ENCODE measurements at regions not wholly inside any gene's neighbourhood (a gene's known extent, or its start where the extent isn't known, plus 50 kb on each side); places are given as distances from the start of the nearest gene placed in this dataset.

GRCh38 chr2:16217291-16217690 lies 276.9 kb downstream of the MYCN start:
- Histone ChIP-seq H3K27ac (no peak overlapping the region), H3K27me3 (no peaks in the 10 kb centered on the region), H3K36me3 (no peaks in the 10 kb centered on the region), H3K4me3 (no peak overlapping the region), H3K4me1 (no peaks in the 10 kb centered on the region), H3K9me3 (no peaks in the 10 kb centered on the region)
- no peak for TF ChIP-seq POLR2AphosphoS5 (IDR thresholded peaks at IDR 0.05; ENCODE audit: insufficient read depth in 1 of 2, low read depth in 1 of 2)
- no peak for TF ChIP-seq POLR2A (IDR thresholded peaks at IDR 0.05)
- no peak for TF ChIP-seq CTCF (IDR thresholded peaks at IDR 0.05)
- DNase-seq (ENCODE audit: extremely low spot score in 2 of 2), result no peak
- intact Hi-C loops (cut with DNase I), result no loop called here

DNA sequence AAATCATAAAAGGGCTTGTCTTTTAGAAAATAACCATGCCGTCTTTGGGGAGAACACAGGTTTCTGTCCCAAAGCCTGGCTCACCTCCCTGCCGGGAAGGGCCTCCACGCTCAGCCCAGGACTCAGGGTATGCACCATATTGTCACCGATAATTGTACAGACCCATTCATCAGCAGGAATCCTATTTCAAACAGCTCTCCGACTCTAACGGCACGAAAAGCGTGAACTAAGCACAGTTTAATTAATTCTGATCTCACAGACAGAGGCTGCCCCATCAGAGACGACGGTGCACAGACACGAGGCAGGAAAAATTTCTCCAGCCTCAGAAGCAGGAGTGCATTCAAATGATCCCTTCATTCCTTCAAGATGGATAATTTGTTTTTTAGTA lies 276.2 kb downstream of the MYCN start:
- H3K27me3 ChIP-seq, result no peaks in the 10 kb centered on the region
- no peaks in the 10 kb centered on the region for H3K4me1 ChIP-seq
- no peak overlapping the region for H3K4me3 ChIP-seq
- H3K9me3 ChIP-seq, result no peaks in the 10 kb centered on the region
- no peak overlapping the region for H3K27ac ChIP-seq
- intact Hi-C loops (cut with DNase I), result no loop called here
- no peaks in the 10 kb centered on the region for H3K36me3 ChIP-seq
- TF ChIP-seq POLR2A (IDR thresholded peaks at IDR 0.05) (no peak), CTCF (IDR thresholded peaks at IDR 0.05) (no peak), POLR2AphosphoS5 (IDR thresholded peaks at IDR 0.05; ENCODE audit: insufficient read depth in 1 of 2, low read depth in 1 of 2) (no peak)
- no peak for DNase-seq (ENCODE audit: extremely low spot score in 2 of 2)

DNA sequence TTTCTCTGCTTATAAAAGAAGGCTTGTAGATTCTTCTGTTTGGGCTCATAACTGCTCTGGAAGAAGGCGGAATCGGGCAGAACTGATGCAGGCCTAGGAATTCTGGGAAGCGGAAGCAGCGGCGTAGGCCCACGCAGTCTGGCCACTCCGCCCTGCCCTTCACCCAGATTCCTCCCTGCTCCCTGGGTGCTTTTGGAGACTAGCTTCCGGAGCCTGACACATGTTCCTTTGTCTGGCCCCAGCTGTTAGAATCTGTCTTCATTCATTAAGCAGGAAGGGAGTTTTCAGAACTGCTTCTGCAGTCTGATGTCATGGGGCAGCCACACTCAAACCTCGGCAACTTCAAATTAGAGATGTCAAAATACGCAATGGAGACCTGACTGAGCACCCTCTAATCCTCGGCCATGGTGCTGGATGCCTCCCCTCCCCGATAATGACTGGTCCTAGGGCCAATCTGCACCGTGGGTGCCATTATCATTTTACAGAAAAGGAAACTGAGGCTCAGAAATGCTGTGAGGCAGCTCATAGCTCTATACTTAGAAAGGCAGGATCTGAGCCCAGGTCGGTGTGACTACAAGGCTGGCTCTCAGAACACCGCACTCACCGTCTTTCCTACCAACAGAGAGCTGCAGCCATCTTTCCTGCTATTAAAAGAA lies 275.7 kb downstream of the MYCN start:
- H3K9me3 ChIP-seq, result no peaks in the 10 kb centered on the region
- no peak overlapping the region for H3K27ac ChIP-seq
- no peaks in the 10 kb centered on the region for H3K27me3 ChIP-seq
- H3K36me3 ChIP-seq, result no peaks in the 10 kb centered on the region
- intact Hi-C loops (cut with DNase I), result no loop called here
- H3K4me3 ChIP-seq, result no peak overlapping the region
- no peak for DNase-seq (ENCODE audit: extremely low spot score in 2 of 2)
- no peaks in the 10 kb centered on the region for H3K4me1 ChIP-seq
- TF ChIP-seq POLR2AphosphoS5 (IDR thresholded peaks at IDR 0.05; ENCODE audit: insufficient read depth in 1 of 2, low read depth in 1 of 2) (no peak), CTCF (IDR thresholded peaks at IDR 0.05) (no peak), POLR2A (IDR thresholded peaks at IDR 0.05) (no peak)

- Histone ChIP-seq H3K27me3 (no peaks in the 10 kb centered on the region), H3K4me1 (no peaks in the 10 kb centered on the region), H3K27ac (no peak overlapping the region), H3K9me3 (no peaks in the 10 kb centered on the region), H3K36me3 (no peaks in the 10 kb centered on the region), H3K4me3 (no peak overlapping the region)
- no peak for DNase-seq (ENCODE audit: extremely low spot score in 2 of 2)
- intact Hi-C loops (cut with DNase I), result no loop called here
- TF ChIP-seq CTCF (IDR thresholded peaks at IDR 0.05) (no peak), POLR2AphosphoS5 (IDR thresholded peaks at IDR 0.05; ENCODE audit: insufficient read depth in 1 of 2, low read depth in 1 of 2) (no peak), POLR2A (IDR thresholded peaks at IDR 0.05) (no peak)
Measured at GRCh38 chr2:16214861-16215260, 274.5 kb downstream of the MYCN start.

DNA sequence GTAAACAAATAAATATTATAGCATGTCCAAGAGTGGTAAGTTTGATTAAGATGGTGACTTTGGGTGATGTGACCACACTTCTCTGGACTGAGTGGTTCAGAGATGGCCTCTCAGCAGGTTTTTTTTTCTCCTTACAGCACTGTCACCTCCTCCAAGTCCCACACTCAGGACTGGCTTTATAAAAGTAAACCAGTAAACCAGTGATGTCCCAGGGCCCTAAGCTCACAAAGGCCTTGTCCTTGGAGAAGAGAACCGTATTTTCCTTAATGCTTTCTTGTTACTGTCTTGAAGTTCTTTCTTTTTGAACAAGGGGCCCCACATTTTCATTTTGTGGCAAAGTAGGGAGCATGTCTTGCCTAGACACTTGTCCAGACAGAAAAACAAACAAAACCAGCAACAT lies 274.0 kb downstream of the MYCN start:
- intact Hi-C loops (cut with DNase I), result no loop called here
- no peak for DNase-seq (ENCODE audit: extremely low spot score in 2 of 2)
- no peak overlapping the region for H3K27ac ChIP-seq
- H3K36me3 ChIP-seq, result no peaks in the 10 kb centered on the region
- H3K4me3 ChIP-seq, result no peak overlapping the region
- no peaks in the 10 kb centered on the region for H3K27me3 ChIP-seq
- no peaks in the 10 kb centered on the region for H3K4me1 ChIP-seq
- no peaks in the 10 kb centered on the region for H3K9me3 ChIP-seq
- no peak for TF ChIP-seq POLR2AphosphoS5 (IDR thresholded peaks at IDR 0.05; ENCODE audit: insufficient read depth in 1 of 2, low read depth in 1 of 2)
- no peak for TF ChIP-seq CTCF (IDR thresholded peaks at IDR 0.05)
- TF ChIP-seq POLR2A (IDR thresholded peaks at IDR 0.05), result no peak
